Liver (tissue), 3 donors: ENCODE measurements at regions not wholly inside any gene's neighbourhood (a gene's known extent, or its start where the extent isn't known, plus 50 kb on each side); places are given as distances from the start of the nearest gene placed in this dataset.

Experiments
- ATF3 ChIP-seq: IDR thresholded peaks from 2 replicates; pipeline ENCODE4 v1.6.1; 2016; ENCODE audit warnings: antibody characterized with exemption
- CTCF ChIP-seq: fragments of 150-350 bp; IDR thresholded peaks from 2 replicates; pipeline ENCODE4 v1.5.1; 2017; ENCODE audit warnings: improper control_type of control experiment, low read depth, low read length; ENCODE audit not compliant: missing input control
- EGR1 ChIP-seq, 2 donors: IDR thresholded peaks; 2 replicates each; pipeline ENCODE4 v1.6.1; 2016 to 2018; ENCODE audit warnings: antibody characterized with exemption in 2 of 2, low read depth in 2 of 2
- GABPA ChIP-seq, 2 donors: IDR thresholded peaks in 1 of 2; conservative IDR thresholded peaks in 1 of 2; 2 replicates each; pipeline ENCODE4 v1.6.1; 2016; ENCODE audit warnings: antibody characterized with exemption in 2 of 2, mild to moderate bottlenecking in 1 of 2, moderate library complexity in 1 of 2
- MAX ChIP-seq: IDR thresholded peaks from 2 replicates; pipeline ENCODE4 v1.6.1; 2016; ENCODE audit warnings: antibody characterized with exemption
- NR2F2 ChIP-seq: IDR thresholded peaks from 2 replicates; pipeline ENCODE4 v1.6.1; 2016; ENCODE audit warnings: antibody characterized with exemption
- RAD21 ChIP-seq, 2 donors: IDR thresholded peaks; 2 replicates each; pipeline ENCODE4 v1.6.1; 2016; ENCODE audit warnings: antibody characterized with exemption in 2 of 2, mild to moderate bottlenecking in 2 of 2
- TAF1 ChIP-seq: conservative IDR thresholded peaks from 2 replicates; pipeline ENCODE4 v1.6.1; 2016; ENCODE audit warnings: antibody characterized with exemption, mild to moderate bottlenecking
- ZBTB33 ChIP-seq: IDR thresholded peaks from 2 replicates; pipeline ENCODE4 v1.6.1; 2016; ENCODE audit warnings: antibody characterized with exemption
- donor health status: healthy.
- donor health status: healthy.

- no peak for TF ChIP-seq CTCF
- no peak for TF ChIP-seq TAF1
- TF ChIP-seq RAD21 (IDR thresholded peaks at IDR 0.05) = no peak
- no peak for TF ChIP-seq ATF3
- TF ChIP-seq EGR1 (IDR thresholded peaks at IDR 0.05; ENCODE audit: low read depth in 2 of 2) = no peak
- no peak for TF ChIP-seq MAX
- no peak for TF ChIP-seq ZBTB33
- no peak for TF ChIP-seq GABPA (IDR thresholded peaks at IDR 0.05 in 1 of 2, conservative IDR thresholded peaks at IDR 0.05 in 1 of 2)
- TF ChIP-seq NR2F2 = no peak
These were observed 154.2 kb upstream of the MYCN start for GRCh38 chr2:15786003-15786654.
